Spleen (tissue), 11 donors: ENCODE measurements at regions not wholly inside any gene's neighbourhood (a gene's known extent, or its start where the extent isn't known, plus 50 kb on each side); places are given as distances from the start of the nearest gene placed in this dataset.
A peak's percentile ranks its signal among the peaks of the same experiment; 100 is the strongest.
"Not testable (repeated sequence)": the region's sequence is repeated elsewhere in the genome, so short reads cannot be mapped to it uniquely, and the experiment has no call there.

Source experiments
- DNase-seq: peaks from one replicate; pipeline ENCODE4 v3.0.0-alpha.2; 2020
- H3K27ac ChIP-seq, 8 donors: fragments of 200-600 bp; sonication (generic) in 7 of 8; 1 replicate in 4 of 8; 2 replicates in 4 of 8; pipeline versions ENCODE4 v1.5.0 to v1.8.0; 2016 to 2021; ENCODE audit warnings: inconsistent platforms in 4 of 8, mild to moderate bottlenecking in 4 of 8, moderate library complexity in 1 of 8
- H3K27me3 ChIP-seq, 7 donors: fragments of 200-600 bp; sonication (generic) in 6 of 7; replicated peaks in 1 of 7; 1 replicate in 4 of 7; 2 replicates in 3 of 7; pipeline versions ENCODE4 v1.5.0 to v1.8.0; 2016 to 2021; ENCODE audit warnings: inconsistent platforms in 3 of 7, mild to moderate bottlenecking in 1 of 7
- H3K36me3 ChIP-seq, 6 donors: fragments of 200-600 bp; sonication (generic) in 5 of 6; 1 replicate in 4 of 6; 2 replicates in 2 of 6; pipeline versions ENCODE4 v1.5.0 to v1.8.0; 2016 to 2021; ENCODE audit warnings: inconsistent platforms in 2 of 6
- H3K4me1 ChIP-seq, 6 donors: fragments of 200-600 bp; sonication (generic) in 5 of 6; 1 replicate in 3 of 6; 2 replicates in 3 of 6; pipeline versions ENCODE4 v1.5.0 to v1.8.0; 2016 to 2021; ENCODE audit warnings: inconsistent platforms in 3 of 6
- H3K4me3 ChIP-seq, 8 donors: fragments of 200-600 bp; sonication (generic) in 7 of 8; 1 replicate in 4 of 8; 2 replicates in 4 of 8; pipeline versions ENCODE4 v1.5.0 to v1.8.0; 2016 to 2021; ENCODE audit warnings: inconsistent platforms in 4 of 8, mild to moderate bottlenecking in 4 of 8, moderate library complexity in 2 of 8
- H3K9me3 ChIP-seq, 8 donors: fragments of 200-600 bp; sonication (generic) in 7 of 8; 1 replicate in 4 of 8; 2 replicates in 4 of 8; pipeline versions ENCODE4 v1.5.0 to v1.8.0; 2016 to 2021; ENCODE audit warnings: inconsistent platforms in 4 of 8
- CTCF ChIP-seq, 11 experiments: fragments of 200-600 bp in 7 of 11; fragments of 450-650 bp in 4 of 11; sonication (generic) in 4 of 11; IDR thresholded peaks in 8 of 11; conservative IDR thresholded peaks in 3 of 11; 1 replicate in 7 of 11; 2 replicates in 4 of 11; pipeline versions ENCODE4 v1.4.0 to v1.8.0; 2016 to 2021; ENCODE audit warnings: antibody characterized with exemption in 11 of 11, inconsistent platforms in 4 of 11, mild to moderate bottlenecking in 1 of 11
- POLR2A ChIP-seq, 3 donors: fragments of 450-650 bp; IDR thresholded peaks; one replicate each; pipeline ENCODE4 v1.5.1; 2017; ENCODE audit warnings: antibody characterized with exemption in 3 of 3, mild to moderate bottlenecking in 1 of 3
- POLR2AphosphoS5 ChIP-seq, 3 donors: sonication (generic); formaldehyde crosslinking; IDR thresholded peaks; one replicate each; pipeline ENCODE4 v1.5.1; 2017; ENCODE audit warnings: antibody characterized with exemption in 3 of 3
- WGBS, 5 donors: extraction: QIAGEN DNeasy Blood & Tissue Kit in 3 of 5; methylation state at CpG; one replicate each; pipeline versions ENCODE4 v1.1.5 to v1.1.7; 2013 to 2018; 5-methylcytosine and 5-hydroxymethylcytosine counted together
- intact Hi-C: fragments of 100-400 bp; cut with DNase I; formaldehyde crosslinking; loops from one replicate; pipeline ENCODE4 v1.15.0; 2023; ENCODE audit warnings: low total_unique reads
- donor health status: healthy with polysubstance abuse.
- donor health status: DM: no; HTN: no; CAD: no; lungs with moderate emphysema.
- donor health status: DM: no; HTN: no; CAD: no.
- donor health status: Bipolar disorder and iron deficiency.
- donor health status: healthy.
- donor health status: DM: no; HTN: no; CAD: no.
- donor health status: DM: yes; HTN: yes; CAD: no.

DNA sequence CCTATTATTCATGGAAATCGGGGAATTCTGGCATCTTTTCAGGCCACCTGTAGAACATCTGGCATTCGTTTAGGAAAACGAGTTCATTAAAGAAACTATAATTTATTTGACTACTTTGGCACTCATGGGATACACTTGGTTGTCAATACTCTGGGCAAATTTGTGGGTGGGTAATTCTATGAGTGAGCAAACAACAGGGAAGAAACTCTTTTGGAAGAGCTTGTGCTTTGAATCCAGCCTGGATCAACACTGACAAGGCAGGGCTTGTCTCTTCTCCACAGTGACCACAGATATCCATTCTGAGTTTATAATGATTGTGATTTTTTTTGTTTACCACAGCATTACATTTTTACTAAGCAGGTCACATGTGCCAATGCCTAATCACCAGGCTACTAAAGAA is 394.7 kb downstream of the THBS2 start:
- WGBS, 5 donors, result 56 to 69% (median 60%) methylated on average over 3 of the region's 3 CpGs
- Histone ChIP-seq H3K9me3 (no peaks in the 10 kb centered on the region), H3K4me1 (no peaks in the 10 kb centered on the region), H3K36me3 (no peaks in the 10 kb centered on the region), H3K4me3 (no peak overlapping the region), H3K27ac (no peak overlapping the region), H3K27me3 (no peaks in the 10 kb centered on the region)
- no peak for DNase-seq
- TF ChIP-seq CTCF (IDR thresholded peaks at IDR 0.05 in 8 of 11, conservative IDR thresholded peaks at IDR 0.05 in 3 of 11) (no peak), POLR2AphosphoS5 (IDR thresholded peaks at IDR 0.05) (no peak), POLR2A (IDR thresholded peaks at IDR 0.05) (no peak)
- intact Hi-C loops, result no loop called here

- H3K9me3 ChIP-seq, result no peaks in the 10 kb centered on the region
- no peak for TF ChIP-seq POLR2AphosphoS5 (IDR thresholded peaks at IDR 0.05)
- H3K4me1 ChIP-seq, result peaks cover 0 to under 1% (median 0%) of the 10 kb centered on the region in 6 donors
- intact Hi-C loops, result no loop called here
- no peaks in the 10 kb centered on the region for H3K36me3 ChIP-seq
- WGBS, 5 donors, result 72 to 78% (median 76%) methylated on average over 7 of the region's 7 CpGs
- H3K27me3 ChIP-seq, result no peaks in the 10 kb centered on the region
- H3K27ac ChIP-seq, result no peak overlapping the region
- H3K4me3 ChIP-seq, result no peak overlapping the region
- DNase-seq, result no peak
Observed at GRCh38 chr6:168856914-168857313, 396.7 kb downstream of the THBS2 start.

GRCh38 chr6:168852376-168852884 is 401.2 kb downstream of the THBS2 start:
- WGBS, 5 donors, result 63 to 86% (median 82%) methylated on average over 12 of the region's 12 CpGs
- TF ChIP-seq POLR2A (IDR thresholded peaks at IDR 0.05) (no peak), CTCF (IDR thresholded peaks at IDR 0.05 in 8 of 11, conservative IDR thresholded peaks at IDR 0.05 in 3 of 11) (no peak), POLR2AphosphoS5 (IDR thresholded peaks at IDR 0.05) (no peak)
- intact Hi-C loops, result no loop called here
- H3K27ac ChIP-seq, result no peak overlapping the region
- no peaks in the 10 kb centered on the region for H3K27me3 ChIP-seq
- no peak for DNase-seq
- H3K4me3 ChIP-seq, result peak overlapping the region in 2 of 8 donors; percentile 30 to 41
- H3K4me1 ChIP-seq, result peaks cover 0 to 8% (median 0%) of the 10 kb centered on the region in 6 donors
- no peaks in the 10 kb centered on the region for H3K36me3 ChIP-seq
- no peaks in the 10 kb centered on the region for H3K9me3 ChIP-seq

- DNase-seq, result no peak
- no peak for TF ChIP-seq POLR2A (IDR thresholded peaks at IDR 0.05)
- no peak for TF ChIP-seq POLR2AphosphoS5 (IDR thresholded peaks at IDR 0.05)
- no peak for TF ChIP-seq CTCF (IDR thresholded peaks at IDR 0.05 in 8 of 11, conservative IDR thresholded peaks at IDR 0.05 in 3 of 11)
- Histone ChIP-seq H3K4me1 (peaks cover 0 to 8% (median 0%) of the 10 kb centered on the region in 6 donors), H3K27ac (no peak overlapping the region), H3K9me3 (no peaks in the 10 kb centered on the region), H3K4me3 (peak overlapping the region in 2 of 8 donors; percentile 30 to 41), H3K36me3 (no peaks in the 10 kb centered on the region), H3K27me3 (no peaks in the 10 kb centered on the region)
- intact Hi-C loops, result no loop called here
- WGBS, 5 donors, result 72 to 77% (median 74%) methylated on average over 10 to 11 of the region's 11 CpGs
Observed at GRCh38 chr6:168851460-168852375, 401.9 kb downstream of the THBS2 start.

DNA sequence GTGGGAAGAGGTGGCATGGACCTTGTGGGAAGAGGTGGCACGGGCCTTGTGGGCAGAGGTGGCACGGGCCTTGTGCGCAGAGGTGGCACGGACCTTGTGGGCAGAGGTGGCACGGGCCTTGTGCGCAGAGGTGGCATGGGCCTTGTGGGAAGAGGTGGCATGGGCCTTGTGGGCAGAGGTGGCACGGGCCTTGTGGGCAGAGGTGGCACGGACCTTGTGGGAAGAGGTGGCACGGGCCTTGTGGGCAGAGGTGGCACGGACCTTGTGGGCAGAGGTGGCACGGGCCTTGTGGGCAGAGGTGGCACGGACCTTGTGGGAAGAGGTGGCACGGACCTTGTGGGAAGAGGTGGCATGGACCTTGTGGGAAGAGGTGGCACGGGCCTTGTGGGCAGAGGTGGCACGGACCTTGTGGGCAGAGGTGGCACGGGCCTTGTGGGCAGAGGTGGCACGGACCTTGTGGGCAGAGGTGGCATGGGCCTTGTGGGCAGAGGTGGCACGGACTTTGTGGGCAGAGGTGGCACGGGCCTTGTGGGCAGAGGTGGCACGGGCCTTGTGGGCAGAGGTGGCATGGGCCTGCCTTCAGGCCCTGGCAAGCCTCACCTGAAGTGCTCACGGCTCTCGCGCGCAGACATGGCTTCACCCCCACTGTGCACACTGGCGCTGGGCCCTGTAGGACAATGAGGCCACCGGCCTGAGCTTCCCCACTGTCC is 403.5 kb downstream of the THBS2 start:
- H3K27me3 ChIP-seq, DNase-seq, H3K4me3 ChIP-seq, H3K4me1 ChIP-seq, intact Hi-C loops, H3K9me3 ChIP-seq, H3K27ac ChIP-seq, H3K36me3 ChIP-seq: not testable (repeated sequence)
- 83 to 94% (median 87%) methylated on average over 21 to 26 of the region's 26 CpGs for WGBS, 5 donors
